ENCODE measurements at regions not wholly inside any gene's neighbourhood (a gene's known extent, or its start where the extent isn't known, plus 50 kb on each side); places are given as distances from the start of the nearest gene placed in this dataset.

GRCh38 chr5:164966611-164967010, 1461.2 kb downstream of the MAT2B start:
- no peaks in the 10 kb centered on the region for H3K27me3 Mint-ChIP-seq (ENCODE audit: low read depth)
- H3K4me1 Mint-ChIP-seq (ENCODE audit: low read depth) = no peaks in the 10 kb centered on the region

GRCh38 chr5:164967354-164967753, 1461.9 kb downstream of the MAT2B start:
- Mint-ChIP-seq H3K4me3 (no peak overlapping the region), H3K9me3 (no peaks in the 10 kb centered on the region), H3K27me3 (ENCODE audit: low read depth) (no peaks in the 10 kb centered on the region)

More at GRCh38 chr5:164966611-164967010, 1461.2 kb downstream of the MAT2B start:
- DNase-seq (ENCODE audit: low spot score) = no peak
- Mint-ChIP-seq H3K9me3 (no peaks in the 10 kb centered on the region), H3K36me3 (ENCODE audit: low read depth) (no peaks in the 10 kb centered on the region), H3K27ac (no peak overlapping the region), H3K4me3 (no peak overlapping the region)

GRCh38 chr5:164972973-164973372, 1467.6 kb downstream of the MAT2B start:
- no peak for DNase-seq (ENCODE audit: low spot score)
- no peak overlapping the region for H3K4me3 Mint-ChIP-seq
- peaks cover 24% of the 10 kb centered on the region for H3K9me3 Mint-ChIP-seq
- H3K27me3 Mint-ChIP-seq (ENCODE audit: low read depth) = no peaks in the 10 kb centered on the region
- H3K36me3 Mint-ChIP-seq (ENCODE audit: low read depth) = no peaks in the 10 kb centered on the region
- no peaks in the 10 kb centered on the region for H3K4me1 Mint-ChIP-seq (ENCODE audit: low read depth)
- H3K27ac Mint-ChIP-seq = no peak overlapping the region

More at GRCh38 chr5:164967354-164967753, 1461.9 kb downstream of the MAT2B start:
- H3K4me1 Mint-ChIP-seq (ENCODE audit: low read depth) = no peaks in the 10 kb centered on the region
- H3K36me3 Mint-ChIP-seq (ENCODE audit: low read depth) = no peaks in the 10 kb centered on the region
- DNase-seq (ENCODE audit: low spot score) = no peak
- no peak overlapping the region for H3K27ac Mint-ChIP-seq

- no peaks in the 10 kb centered on the region for H3K36me3 Mint-ChIP-seq (ENCODE audit: low read depth)
- H3K4me3 Mint-ChIP-seq = no peak overlapping the region
- DNase-seq (ENCODE audit: low spot score) = no peak
- peaks cover 31% of the 10 kb centered on the region for H3K9me3 Mint-ChIP-seq
- no peaks in the 10 kb centered on the region for H3K27me3 Mint-ChIP-seq (ENCODE audit: low read depth)
- H3K27ac Mint-ChIP-seq = no peak overlapping the region
- H3K4me1 Mint-ChIP-seq (ENCODE audit: low read depth) = no peaks in the 10 kb centered on the region
These were observed 1470.6 kb downstream of the MAT2B start for GRCh38 chr5:164975986-164976385.

- H3K9me3 Mint-ChIP-seq = peaks cover 23% of the 10 kb centered on the region
- no peak overlapping the region for H3K4me3 Mint-ChIP-seq
- H3K27ac Mint-ChIP-seq = no peak overlapping the region
- no peaks in the 10 kb centered on the region for H3K27me3 Mint-ChIP-seq (ENCODE audit: low read depth)
- no peaks in the 10 kb centered on the region for H3K36me3 Mint-ChIP-seq (ENCODE audit: low read depth)
- no peaks in the 10 kb centered on the region for H3K4me1 Mint-ChIP-seq (ENCODE audit: low read depth)
- no peak for DNase-seq (ENCODE audit: low spot score)
These were observed 1475.1 kb downstream of the MAT2B start for GRCh38 chr5:164980480-164980879.

- no peak for DNase-seq (ENCODE audit: low spot score)
- peaks cover 11% of the 10 kb centered on the region for H3K9me3 Mint-ChIP-seq
- H3K27ac Mint-ChIP-seq = no peak overlapping the region
- no peak overlapping the region for H3K4me3 Mint-ChIP-seq
- H3K36me3 Mint-ChIP-seq (ENCODE audit: low read depth) = no peaks in the 10 kb centered on the region
- no peaks in the 10 kb centered on the region for H3K27me3 Mint-ChIP-seq (ENCODE audit: low read depth)
- H3K4me1 Mint-ChIP-seq (ENCODE audit: low read depth) = no peaks in the 10 kb centered on the region
These were observed 1492.7 kb downstream of the MAT2B start for GRCh38 chr5:164998142-164998541.

GRCh38 chr5:164998590-164998989, 1493.2 kb downstream of the MAT2B start:
- Mint-ChIP-seq H3K27me3 (ENCODE audit: low read depth) (no peaks in the 10 kb centered on the region), H3K4me1 (ENCODE audit: low read depth) (no peaks in the 10 kb centered on the region), H3K9me3 (peaks cover 7% of the 10 kb centered on the region), H3K4me3 (no peak overlapping the region), H3K27ac (no peak overlapping the region), H3K36me3 (ENCODE audit: low read depth) (no peaks in the 10 kb centered on the region)
- no peak for DNase-seq (ENCODE audit: low spot score)

- Mint-ChIP-seq H3K27me3 (ENCODE audit: low read depth) (no peaks in the 10 kb centered on the region), H3K9me3 (peaks cover 3% of the 10 kb centered on the region), H3K27ac (no peak overlapping the region), H3K36me3 (ENCODE audit: low read depth) (no peaks in the 10 kb centered on the region), H3K4me3 (no peak overlapping the region), H3K4me1 (ENCODE audit: low read depth) (no peaks in the 10 kb centered on the region)
- DNase-seq (ENCODE audit: low spot score) = no peak
These were observed 1495.2 kb downstream of the MAT2B start for GRCh38 chr5:165000479-165001190.

- no peaks in the 10 kb centered on the region for H3K27me3 Mint-ChIP-seq (ENCODE audit: low read depth)
- H3K27ac Mint-ChIP-seq = no peak overlapping the region
- H3K9me3 Mint-ChIP-seq = no peaks in the 10 kb centered on the region
- no peaks in the 10 kb centered on the region for H3K36me3 Mint-ChIP-seq (ENCODE audit: low read depth)
- DNase-seq (ENCODE audit: low spot score) = no peak
- H3K4me3 Mint-ChIP-seq = no peak overlapping the region
- H3K4me1 Mint-ChIP-seq (ENCODE audit: low read depth) = no peaks in the 10 kb centered on the region
These were observed 1497.9 kb downstream of the MAT2B start for GRCh38 chr5:165003283-165003682.

GRCh38 chr5:165004175-165004574, 1498.8 kb downstream of the MAT2B start:
- Mint-ChIP-seq H3K9me3 (no peaks in the 10 kb centered on the region), H3K27ac (no peak overlapping the region), H3K36me3 (ENCODE audit: low read depth) (no peaks in the 10 kb centered on the region), H3K4me3 (no peak overlapping the region), H3K27me3 (ENCODE audit: low read depth) (no peaks in the 10 kb centered on the region), H3K4me1 (ENCODE audit: low read depth) (no peaks in the 10 kb centered on the region)
- no peak for DNase-seq (ENCODE audit: low spot score)

GRCh38 chr5:165014439-165014838, 1509.0 kb downstream of the MAT2B start:
- H3K4me3 Mint-ChIP-seq = no peak overlapping the region
- no peaks in the 10 kb centered on the region for H3K4me1 Mint-ChIP-seq (ENCODE audit: low read depth)
- no peak for DNase-seq (ENCODE audit: low spot score)
- no peaks in the 10 kb centered on the region for H3K27me3 Mint-ChIP-seq (ENCODE audit: low read depth)
- H3K36me3 Mint-ChIP-seq (ENCODE audit: low read depth) = no peaks in the 10 kb centered on the region
- no peak overlapping the region for H3K27ac Mint-ChIP-seq
- H3K9me3 Mint-ChIP-seq = peaks cover 13% of the 10 kb centered on the region

- no peak for DNase-seq (ENCODE audit: low spot score)
- Mint-ChIP-seq H3K4me1 (ENCODE audit: low read depth) (no peaks in the 10 kb centered on the region), H3K4me3 (no peak overlapping the region), H3K36me3 (ENCODE audit: low read depth) (no peaks in the 10 kb centered on the region), H3K9me3 (peaks cover 16% of the 10 kb centered on the region), H3K27ac (no peak overlapping the region), H3K27me3 (ENCODE audit: low read depth) (no peaks in the 10 kb centered on the region)
These were observed 1509.7 kb downstream of the MAT2B start for GRCh38 chr5:165015126-165015525.

- DNase-seq (ENCODE audit: low spot score) = no peak
- H3K27ac Mint-ChIP-seq = no peak overlapping the region
- no peaks in the 10 kb centered on the region for H3K36me3 Mint-ChIP-seq (ENCODE audit: low read depth)
- H3K4me3 Mint-ChIP-seq = no peak overlapping the region
- H3K4me1 Mint-ChIP-seq (ENCODE audit: low read depth) = no peaks in the 10 kb centered on the region
- H3K9me3 Mint-ChIP-seq = peaks cover 20% of the 10 kb centered on the region
- no peaks in the 10 kb centered on the region for H3K27me3 Mint-ChIP-seq (ENCODE audit: low read depth)
These were observed 1510.1 kb downstream of the MAT2B start for GRCh38 chr5:165015547-165015946.

- Mint-ChIP-seq H3K4me3 (no peak overlapping the region), H3K27me3 (ENCODE audit: low read depth) (no peaks in the 10 kb centered on the region), H3K27ac (no peak overlapping the region), H3K4me1 (ENCODE audit: low read depth) (no peaks in the 10 kb centered on the region), H3K9me3 (peaks cover 4% of the 10 kb centered on the region), H3K36me3 (ENCODE audit: low read depth) (no peaks in the 10 kb centered on the region)
- DNase-seq (ENCODE audit: low spot score) = no peak
These were observed 1521.6 kb downstream of the MAT2B start for GRCh38 chr5:165026971-165027370.

- no peak overlapping the region for H3K4me3 Mint-ChIP-seq
- H3K9me3 Mint-ChIP-seq = peaks cover 4% of the 10 kb centered on the region
- no peak overlapping the region for H3K27ac Mint-ChIP-seq
- H3K36me3 Mint-ChIP-seq (ENCODE audit: low read depth) = no peaks in the 10 kb centered on the region
- H3K27me3 Mint-ChIP-seq (ENCODE audit: low read depth) = no peaks in the 10 kb centered on the region
- no peak for DNase-seq (ENCODE audit: low spot score)
- no peaks in the 10 kb centered on the region for H3K4me1 Mint-ChIP-seq (ENCODE audit: low read depth)
These were observed 1522.9 kb downstream of the MAT2B start for GRCh38 chr5:165028356-165028755.
